Liver (tissue), 3 donors: ENCODE measurements at regions not wholly inside any gene's neighbourhood (a gene's known extent, or its start where the extent isn't known, plus 50 kb on each side); places are given as distances from the start of the nearest gene placed in this dataset.

Source experiments
- ATF3 ChIP-seq: IDR thresholded peaks from 2 replicates; pipeline ENCODE4 v1.6.1; 2016; ENCODE audit warnings: antibody characterized with exemption
- CTCF ChIP-seq: fragments of 150-350 bp; IDR thresholded peaks from 2 replicates; pipeline ENCODE4 v1.5.1; 2017; ENCODE audit warnings: improper control_type of control experiment, low read depth, low read length; ENCODE audit not compliant: missing input control
- FOXA1 ChIP-seq: IDR thresholded peaks from 2 replicates; pipeline ENCODE4 v1.6.1; 2016; ENCODE audit warnings: antibody characterized with exemption
- GABPA ChIP-seq, 2 donors: IDR thresholded peaks in 1 of 2; conservative IDR thresholded peaks in 1 of 2; 2 replicates each; pipeline ENCODE4 v1.6.1; 2016; ENCODE audit warnings: antibody characterized with exemption in 2 of 2, mild to moderate bottlenecking in 1 of 2, moderate library complexity in 1 of 2
- JUND ChIP-seq, 2 donors: IDR thresholded peaks; 2 replicates each; pipeline ENCODE4 v1.6.1; 2016; ENCODE audit warnings: antibody characterized with exemption in 2 of 2
- MAX ChIP-seq: IDR thresholded peaks from 2 replicates; pipeline ENCODE4 v1.6.1; 2016; ENCODE audit warnings: antibody characterized with exemption
- RAD21 ChIP-seq, 2 donors: IDR thresholded peaks; 2 replicates each; pipeline ENCODE4 v1.6.1; 2016; ENCODE audit warnings: antibody characterized with exemption in 2 of 2, mild to moderate bottlenecking in 2 of 2
- REST ChIP-seq: IDR thresholded peaks from 2 replicates; pipeline ENCODE4 v1.6.1; 2016; ENCODE audit warnings: antibody characterized with exemption, mild to moderate bottlenecking
- SP1 ChIP-seq: IDR thresholded peaks from 2 replicates; pipeline ENCODE4 v1.6.1; 2018; ENCODE audit warnings: antibody characterized with exemption, mild to moderate bottlenecking
- TAF1 ChIP-seq: conservative IDR thresholded peaks from 2 replicates; pipeline ENCODE4 v1.6.1; 2016; ENCODE audit warnings: antibody characterized with exemption, mild to moderate bottlenecking
- YY1 ChIP-seq: IDR thresholded peaks from 2 replicates; pipeline ENCODE4 v1.6.1; 2016; ENCODE audit warnings: antibody characterized with exemption, mild to moderate bottlenecking
- donor health status: healthy.
- donor health status: healthy.

- TF ChIP-seq CTCF: no peak
- no peak for TF ChIP-seq GABPA (IDR thresholded peaks at IDR 0.05 in 1 of 2, conservative IDR thresholded peaks at IDR 0.05 in 1 of 2)
- TF ChIP-seq YY1: no peak
- no peak for TF ChIP-seq TAF1
- no peak for TF ChIP-seq JUND (IDR thresholded peaks at IDR 0.05)
- no peak for TF ChIP-seq RAD21 (IDR thresholded peaks at IDR 0.05)
- TF ChIP-seq REST: no peak
- no peak for TF ChIP-seq ATF3
- TF ChIP-seq FOXA1: no peak
- TF ChIP-seq MAX: no peak
- TF ChIP-seq SP1: no peak
These were observed 110.8 kb upstream of the MPHOSPH6 start for GRCh38 chr16:82280867-82281266.
